Naive thymus-derived CD4-positive, alpha-beta T cell (primary cell): ENCODE measurements at regions not wholly inside any gene's neighbourhood (a gene's known extent, or its start where the extent isn't known, plus 50 kb on each side); places are given as distances from the start of the nearest gene placed in this dataset.

Experiments
- ATAC-seq: fragments of 150-1000 bp; cut with Tn5 transposase; 2 replicates; pipeline ENCODE4 v1.10.0; 2021; ENCODE audit warnings: mild to moderate bottlenecking, moderate library complexity
- CTCF ChIA-PET: fragments of 350-600 bp; sonication (Branson Sonifier 250); formaldehyde crosslinking; loops from one replicate; lab custom pipeline; 2021; ENCODE audit warnings: antibody characterized with exemption; lab: Charles Lee
- POLR2A ChIA-PET: fragments of 350-600 bp; sonication (Branson Sonifier 250); formaldehyde crosslinking; loops from one replicate; lab custom pipeline; 2021; ENCODE audit warnings: antibody characterized with exemption, inconsistent platforms; lab: Charles Lee
- DNase-seq, 9 donors: peaks; one replicate each; pipeline versions ENCODE4 v3.0.0 to v3.0.0-alpha.2; 2020 to 2022; ENCODE audit warnings: mixed read lengths in 1 of 9
- H3K27ac ChIP-seq: one replicate; pipeline ENCODE4 v1.7.0; 2013; ENCODE audit warnings: mild to moderate bottlenecking, low read depth, low read length, moderate library complexity
- H3K27me3 ChIP-seq, 2 donors: one replicate each; pipeline ENCODE4 v1.7.0; 2013; ENCODE audit warnings: low read length in 2 of 2, mild to moderate bottlenecking in 2 of 2, moderate library complexity in 2 of 2; ENCODE audit not compliant: control insufficient read depth in 2 of 2, insufficient read depth in 2 of 2
- H3K36me3 ChIP-seq, 3 experiments: 1 replicate in 2 of 3; 2 replicates in 1 of 3; pipeline ENCODE4 v1.7.0; 2013; ENCODE audit warnings: low read length in 3 of 3, mild to moderate bottlenecking in 3 of 3, moderate library complexity in 1 of 3; ENCODE audit not compliant: insufficient read depth in 3 of 3, control insufficient read depth in 2 of 3
- H3K4me1 ChIP-seq, 2 donors: one replicate each; pipeline ENCODE4 v1.7.0; 2013; ENCODE audit warnings: low read length in 2 of 2, mild to moderate bottlenecking in 2 of 2, moderate library complexity in 1 of 2; ENCODE audit not compliant: control insufficient read depth in 2 of 2, insufficient read depth in 2 of 2
- H3K4me3 ChIP-seq: 2 replicates; pipeline ENCODE4 v1.7.0; 2013; ENCODE audit warnings: mild to moderate bottlenecking, low read length
- H3K9me3 ChIP-seq, 3 experiments: 1 replicate in 2 of 3; 2 replicates in 1 of 3; pipeline ENCODE4 v1.7.0; 2013; ENCODE audit warnings: low read length in 3 of 3; ENCODE audit not compliant: control insufficient read depth in 2 of 3
- H3K27ac Mint-ChIP-seq, 9 donors: one replicate each; pipeline ENCODE4 v1.8.0; 2020 to 2022; ENCODE audit warnings: mixed read lengths in 9 of 9, mild to moderate bottlenecking in 8 of 9, moderate library complexity in 5 of 9, inconsistent platforms in 2 of 9
- H3K27me3 Mint-ChIP-seq, 5 donors: one replicate each; pipeline ENCODE4 v1.8.0; 2021 to 2022; ENCODE audit warnings: mixed read lengths in 5 of 5, mild to moderate bottlenecking in 1 of 5
- H3K36me3 Mint-ChIP-seq, 5 donors: one replicate each; pipeline ENCODE4 v1.8.0; 2020 to 2022; ENCODE audit warnings: mixed read lengths in 5 of 5, mild to moderate bottlenecking in 3 of 5, inconsistent platforms in 1 of 5
- H3K4me1 Mint-ChIP-seq, 7 donors: one replicate each; pipeline ENCODE4 v1.8.0; 2020 to 2022; ENCODE audit warnings: mixed read lengths in 7 of 7, mild to moderate bottlenecking in 3 of 7, inconsistent platforms in 1 of 7
- H3K4me3 Mint-ChIP-seq, 10 donors: one replicate each; pipeline ENCODE4 v1.8.0; 2020 to 2022; ENCODE audit warnings: mild to moderate bottlenecking in 10 of 10, mixed read lengths in 10 of 10, moderate library complexity in 6 of 10, inconsistent platforms in 2 of 10
- H3K9me3 Mint-ChIP-seq, 11 donors: one replicate each; pipeline ENCODE4 v1.8.0; 2020 to 2022; ENCODE audit warnings: mixed read lengths in 11 of 11, mild to moderate bottlenecking in 4 of 11, inconsistent platforms in 1 of 11, moderate library complexity in 1 of 11
- intact Hi-C, 2 donors: fragments of 100-400 bp; cut with micrococcal nuclease; formaldehyde crosslinking; loops; one replicate each; pipeline ENCODE4 v1.15.1; 2023

DNA sequence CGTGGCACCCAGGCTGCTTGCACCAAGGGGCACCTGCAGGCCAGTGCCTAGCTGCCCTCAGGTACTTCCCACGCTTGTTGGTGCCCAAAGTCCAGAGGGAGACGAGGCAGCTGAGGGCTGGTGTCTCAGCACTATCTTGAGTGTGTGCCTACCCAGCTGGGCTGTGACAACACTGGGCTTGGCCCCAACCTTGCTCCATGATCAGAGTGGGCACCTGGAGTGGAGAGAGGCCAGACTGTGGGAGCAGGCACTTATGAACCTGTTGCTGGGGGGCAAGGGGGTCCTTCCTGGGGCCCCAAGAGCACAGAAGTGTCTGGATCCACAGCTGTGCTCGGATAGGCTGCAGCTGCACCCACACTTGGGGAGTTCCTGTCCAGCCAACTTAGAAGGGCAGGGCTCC is 314.7 kb downstream of the KCNJ2 start:
- H3K36me3 ChIP-seq, result no peaks in the 10 kb centered on the region
- H3K4me3 Mint-ChIP-seq, result no peak overlapping the region
- intact Hi-C loops, result no loop called here
- ChIA-PET POLR2A (no interaction called here), CTCF (no interaction called here)
- no peaks in the 10 kb centered on the region for H3K36me3 Mint-ChIP-seq
- no peak for ATAC-seq
- H3K27me3 ChIP-seq, result no peaks in the 10 kb centered on the region
- DNase-seq, result no peak
- no peak overlapping the region for H3K27ac Mint-ChIP-seq
- peaks cover 0 to 11% (median 6%) of the 10 kb centered on the region in 11 donors for H3K9me3 Mint-ChIP-seq
- no peaks in the 10 kb centered on the region for H3K27me3 Mint-ChIP-seq
- no peak overlapping the region for H3K27ac ChIP-seq
- peaks cover 0 to 10% (median 0%) of the 10 kb centered on the region in 3 experiments for H3K9me3 ChIP-seq
- H3K4me3 ChIP-seq, result no peak overlapping the region
- no peaks in the 10 kb centered on the region for H3K4me1 Mint-ChIP-seq
- no peaks in the 10 kb centered on the region for H3K4me1 ChIP-seq

DNA sequence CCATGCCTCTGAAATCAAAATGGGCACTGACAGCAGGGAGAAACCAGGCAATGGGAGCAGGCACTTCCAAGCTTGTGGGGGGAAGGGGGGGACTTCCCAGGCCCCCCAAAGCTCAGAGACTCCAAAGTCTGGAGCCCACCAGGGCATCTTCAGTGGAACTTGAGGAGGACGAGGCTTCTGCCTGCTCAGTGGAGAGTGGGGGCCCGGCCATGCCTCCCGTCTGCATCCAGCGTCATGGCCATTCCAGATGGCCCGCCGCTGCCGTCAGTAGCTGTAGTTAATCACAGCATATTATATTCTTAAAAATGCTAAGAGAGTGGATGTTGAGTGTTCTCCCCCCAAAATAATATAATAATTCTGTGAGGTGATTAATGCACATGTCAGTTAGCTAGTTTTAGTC is 315.2 kb downstream of the KCNJ2 start:
- peaks cover 0 to 11% (median 6%) of the 10 kb centered on the region in 11 donors for H3K9me3 Mint-ChIP-seq
- intact Hi-C loops, result no loop called here
- DNase-seq, result no peak
- no peaks in the 10 kb centered on the region for H3K27me3 Mint-ChIP-seq
- Histone ChIP-seq H3K9me3 (peaks cover 0 to 10% (median 0%) of the 10 kb centered on the region in 3 experiments), H3K27ac (no peak overlapping the region), H3K36me3 (no peaks in the 10 kb centered on the region), H3K4me1 (no peaks in the 10 kb centered on the region), H3K27me3 (no peaks in the 10 kb centered on the region), H3K4me3 (no peak overlapping the region)
- CTCF ChIA-PET, result no interaction called here
- H3K36me3 Mint-ChIP-seq, result no peaks in the 10 kb centered on the region
- POLR2A ChIA-PET, result no interaction called here
- no peaks in the 10 kb centered on the region for H3K4me1 Mint-ChIP-seq
- no peak overlapping the region for H3K27ac Mint-ChIP-seq
- no peak for ATAC-seq
- no peak overlapping the region for H3K4me3 Mint-ChIP-seq

- H3K4me1 ChIP-seq, result no peaks in the 10 kb centered on the region
- CTCF ChIA-PET, result no interaction called here
- no peak for ATAC-seq
- intact Hi-C loops, result no loop called here
- POLR2A ChIA-PET, result no interaction called here
- H3K27me3 ChIP-seq, result no peaks in the 10 kb centered on the region
- Mint-ChIP-seq H3K4me3 (no peak overlapping the region), H3K36me3 (no peaks in the 10 kb centered on the region), H3K27me3 (peaks cover 0 to 6% (median 0%) of the 10 kb centered on the region in 5 donors), H3K4me1 (no peaks in the 10 kb centered on the region), H3K9me3 (peaks cover 0 to 2% (median 0%) of the 10 kb centered on the region in 11 donors), H3K27ac (no peak overlapping the region)
- no peaks in the 10 kb centered on the region for H3K9me3 ChIP-seq
- no peaks in the 10 kb centered on the region for H3K36me3 ChIP-seq
- H3K4me3 ChIP-seq, result no peak overlapping the region
- no peak overlapping the region for H3K27ac ChIP-seq
- DNase-seq, result no peak
Observed at GRCh38 chr17:70492368-70492767, 323.0 kb downstream of the KCNJ2 start.

- no peaks in the 10 kb centered on the region for H3K4me1 ChIP-seq
- no peaks in the 10 kb centered on the region for H3K27me3 ChIP-seq
- no peak overlapping the region for H3K27ac ChIP-seq
- DNase-seq (no peak), ATAC-seq (no peak)
- Mint-ChIP-seq H3K27ac (no peak overlapping the region), H3K27me3 (peaks cover 0 to 6% (median 0%) of the 10 kb centered on the region in 5 donors), H3K4me1 (no peaks in the 10 kb centered on the region), H3K4me3 (no peak overlapping the region), H3K36me3 (no peaks in the 10 kb centered on the region), H3K9me3 (peaks cover 0 to 2% (median 0%) of the 10 kb centered on the region in 11 donors)
- H3K9me3 ChIP-seq, result no peaks in the 10 kb centered on the region
- H3K36me3 ChIP-seq, result no peaks in the 10 kb centered on the region
- POLR2A ChIA-PET, result no interaction called here
- CTCF ChIA-PET, result no interaction called here
- intact Hi-C loops, result no loop called here
- no peak overlapping the region for H3K4me3 ChIP-seq
Observed at GRCh38 chr17:70493277-70493874, 324.0 kb downstream of the KCNJ2 start.

DNA sequence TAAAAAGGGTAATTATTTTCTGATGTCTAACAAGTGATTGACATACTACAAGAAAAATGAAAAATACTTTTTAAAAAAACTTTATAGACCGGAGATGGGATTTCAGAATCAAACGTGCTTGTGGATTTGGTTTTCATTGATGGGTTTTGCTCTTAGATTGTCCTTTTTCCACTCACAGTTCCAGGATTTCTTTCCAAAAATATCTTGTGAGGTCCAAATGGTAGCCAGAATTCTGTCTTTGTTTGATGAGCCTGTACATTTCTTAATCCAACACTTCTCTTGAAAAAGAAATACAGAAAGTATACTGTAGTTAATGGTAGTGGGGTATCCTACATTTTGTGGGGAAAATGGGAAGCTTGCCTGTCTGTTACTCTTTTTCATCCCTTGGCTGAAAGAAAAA is 329.3 kb downstream of the KCNJ2 start:
- H3K4me1 ChIP-seq, result no peaks in the 10 kb centered on the region
- Mint-ChIP-seq H3K4me1 (no peaks in the 10 kb centered on the region), H3K27me3 (no peaks in the 10 kb centered on the region), H3K4me3 (no peak overlapping the region), H3K27ac (no peak overlapping the region), H3K36me3 (no peaks in the 10 kb centered on the region), H3K9me3 (peaks cover 0 to 5% (median 0%) of the 10 kb centered on the region in 11 donors)
- DNase-seq (no peak), ATAC-seq (no peak)
- intact Hi-C loops, result no loop called here
- ChIA-PET POLR2A (no interaction called here), CTCF (no interaction called here)
- H3K27me3 ChIP-seq, result no peaks in the 10 kb centered on the region
- H3K27ac ChIP-seq, result no peak overlapping the region
- H3K36me3 ChIP-seq, result no peaks in the 10 kb centered on the region
- no peaks in the 10 kb centered on the region for H3K9me3 ChIP-seq
- no peak overlapping the region for H3K4me3 ChIP-seq

DNA sequence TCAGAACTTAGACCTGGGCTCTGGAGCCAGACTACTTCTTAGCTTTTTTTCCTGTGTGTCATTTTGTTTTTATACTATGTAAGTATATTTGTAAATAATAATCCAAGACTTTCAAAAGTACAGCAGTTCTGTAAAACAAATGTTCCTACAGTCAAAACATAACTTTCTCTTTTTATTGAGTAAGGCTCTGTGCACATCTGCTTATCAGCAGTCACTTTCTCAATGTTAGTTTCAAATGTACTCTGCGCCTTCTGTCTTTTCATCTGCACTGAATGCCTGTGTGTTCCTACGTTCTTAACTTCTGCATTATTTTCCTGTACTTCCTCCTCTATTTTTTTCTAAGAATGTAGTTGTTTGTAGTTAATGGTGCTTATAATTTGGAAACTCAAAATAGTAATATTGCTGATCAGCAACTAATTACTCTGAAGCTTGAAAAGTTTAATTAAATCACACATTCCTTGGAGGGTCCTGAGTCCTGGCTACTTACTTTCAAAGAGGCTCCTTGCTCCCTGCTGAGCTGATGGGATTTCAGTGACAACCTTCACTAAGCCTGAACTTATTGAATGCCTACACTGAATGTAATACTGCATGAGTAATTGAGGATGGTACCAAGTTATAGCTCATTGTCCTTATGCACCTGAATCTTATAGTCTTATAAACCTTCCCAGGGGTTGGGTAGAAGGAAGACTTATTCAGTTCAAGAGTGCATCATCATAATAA is 329.9 kb downstream of the KCNJ2 start:
- peak; percentile 51 for ATAC-seq
- no peak for DNase-seq
- intact Hi-C loops, result no loop called here
- no peaks in the 10 kb centered on the region for H3K27me3 ChIP-seq
- H3K27ac ChIP-seq, result no peak overlapping the region
- H3K36me3 ChIP-seq, result no peaks in the 10 kb centered on the region
- H3K9me3 ChIP-seq, result no peaks in the 10 kb centered on the region
- H3K9me3 Mint-ChIP-seq, result peaks cover 0 to 5% (median 0%) of the 10 kb centered on the region in 11 donors
- CTCF ChIA-PET, result no interaction called here
- H3K4me1 Mint-ChIP-seq, result no peaks in the 10 kb centered on the region
- H3K27ac Mint-ChIP-seq, result no peak overlapping the region
- no peaks in the 10 kb centered on the region for H3K4me1 ChIP-seq
- POLR2A ChIA-PET, result no interaction called here
- H3K36me3 Mint-ChIP-seq, result no peaks in the 10 kb centered on the region
- H3K4me3 ChIP-seq, result no peak overlapping the region
- H3K4me3 Mint-ChIP-seq, result no peak overlapping the region
- H3K27me3 Mint-ChIP-seq, result no peaks in the 10 kb centered on the region

GRCh38 chr17:70503449-70503848 is 334.1 kb downstream of the KCNJ2 start:
- intact Hi-C loops, result no loop called here
- Histone ChIP-seq H3K27me3 (no peaks in the 10 kb centered on the region), H3K4me1 (no peaks in the 10 kb centered on the region), H3K9me3 (no peaks in the 10 kb centered on the region), H3K36me3 (no peaks in the 10 kb centered on the region), H3K27ac (no peak overlapping the region), H3K4me3 (no peak overlapping the region)
- H3K9me3 Mint-ChIP-seq, result peaks cover 0 to 5% (median 0%) of the 10 kb centered on the region in 11 donors
- ChIA-PET CTCF (no interaction called here), POLR2A (no interaction called here)
- H3K4me3 Mint-ChIP-seq, result no peak overlapping the region
- no peak overlapping the region for H3K27ac Mint-ChIP-seq
- ATAC-seq, result no peak
- H3K27me3 Mint-ChIP-seq, result no peaks in the 10 kb centered on the region
- H3K36me3 Mint-ChIP-seq, result no peaks in the 10 kb centered on the region
- H3K4me1 Mint-ChIP-seq, result no peaks in the 10 kb centered on the region
- no peak for DNase-seq
